ENCODE measurements at regions not wholly inside any gene's neighbourhood (a gene's known extent, or its start where the extent isn't known, plus 50 kb on each side); places are given as distances from the start of the nearest gene placed in this dataset.

- Histone ChIP-seq H3K4me1 (peaks cover 0 to 4% (median 0%) of the 10 kb centered on the region in 12 donors), H3K36me3 (no peaks in the 10 kb centered on the region), H3K27me3 (no peaks in the 10 kb centered on the region), H3K9me3 (peaks cover 0 to 10% (median 0%) of the 10 kb centered on the region in 12 donors), H3K27ac (no peak overlapping the region), H3K4me3 (no peak overlapping the region)
- TF ChIP-seq CTCF (IDR thresholded peaks at IDR 0.05) (no peak), POLR2A (IDR thresholded peaks at IDR 0.05) (no peak)
- intact Hi-C loops (cut with DNase I): no loop called here
- 86 to 91% (median 88%) methylated on average over 2 of the region's 2 CpGs for WGBS, 4 donors
- ATAC-seq: no peak
- no peak for DNase-seq
These were observed 369.1 kb downstream of the AEBP2 start for GRCh38 chr12:19808371-19808770.

- Histone ChIP-seq H3K9me3 (peaks cover 0 to 11% (median 0%) of the 10 kb centered on the region in 12 donors), H3K27ac (peak overlapping the region in 2 of 12 donors; percentile 4 to 25), H3K36me3 (no peaks in the 10 kb centered on the region), H3K4me3 (no peak overlapping the region), H3K4me1 (peaks cover 0 to 4% (median 0%) of the 10 kb centered on the region in 12 donors), H3K27me3 (no peaks in the 10 kb centered on the region)
- no peak for ATAC-seq
- WGBS, 4 donors: 46 to 54% (median 52%) methylated on average over 1 of the region's 1 CpG
- DNase-seq: no peak
- intact Hi-C loops (cut with DNase I): no loop called here
- TF ChIP-seq CTCF (IDR thresholded peaks at IDR 0.05) (no peak), POLR2A (IDR thresholded peaks at IDR 0.05) (no peak)
These were observed 370.9 kb downstream of the AEBP2 start for GRCh38 chr12:19810213-19810612.

GRCh38 chr12:19811922-19812321, 372.6 kb downstream of the AEBP2 start:
- Histone ChIP-seq H3K9me3 (peaks cover 0 to 14% (median 0%) of the 10 kb centered on the region in 12 donors), H3K27ac (no peak overlapping the region), H3K4me3 (no peak overlapping the region), H3K27me3 (no peaks in the 10 kb centered on the region), H3K36me3 (no peaks in the 10 kb centered on the region), H3K4me1 (peaks cover 0 to 4% (median 0%) of the 10 kb centered on the region in 12 donors)
- no peak for ATAC-seq
- TF ChIP-seq POLR2A (IDR thresholded peaks at IDR 0.05): no peak
- no peak for TF ChIP-seq CTCF (IDR thresholded peaks at IDR 0.05)
- 82 to 87% (median 84%) methylated on average over 3 of the region's 3 CpGs for WGBS, 4 donors
- no peak for DNase-seq
- intact Hi-C loops (cut with DNase I): no loop called here

- intact Hi-C loops (cut with DNase I): no loop called here
- Histone ChIP-seq H3K27ac (peak overlapping the region in 7 of 12 donors; percentile 10 to 60 (median 31)), H3K4me1 (peaks cover 0 to 19% (median 0%) of the 10 kb centered on the region in 12 donors), H3K27me3 (no peaks in the 10 kb centered on the region), H3K36me3 (no peaks in the 10 kb centered on the region), H3K9me3 (peaks cover 0 to 5% (median 0%) of the 10 kb centered on the region in 12 donors), H3K4me3 (no peak overlapping the region)
- ATAC-seq (peak in 3 of 4 donors; percentile 65 to 99 (median 95)), DNase-seq (peak in 3 of 5 donors; percentile 28 to 56 (median 39))
- TF ChIP-seq POLR2A (IDR thresholded peaks at IDR 0.05) (no peak), CTCF (IDR thresholded peaks at IDR 0.05) (no peak)
- WGBS, 4 donors: 34 to 60% (median 43%) methylated on average over 4 of the region's 4 CpGs
These were observed 379.9 kb downstream of the AEBP2 start for GRCh38 chr12:19819231-19819630.

All from heart left ventricle (tissue), 16 donors.